ENCODE measurements at regions not wholly inside any gene's neighbourhood (a gene's known extent, or its start where the extent isn't known, plus 50 kb on each side); places are given as distances from the start of the nearest gene placed in this dataset.

DNA sequence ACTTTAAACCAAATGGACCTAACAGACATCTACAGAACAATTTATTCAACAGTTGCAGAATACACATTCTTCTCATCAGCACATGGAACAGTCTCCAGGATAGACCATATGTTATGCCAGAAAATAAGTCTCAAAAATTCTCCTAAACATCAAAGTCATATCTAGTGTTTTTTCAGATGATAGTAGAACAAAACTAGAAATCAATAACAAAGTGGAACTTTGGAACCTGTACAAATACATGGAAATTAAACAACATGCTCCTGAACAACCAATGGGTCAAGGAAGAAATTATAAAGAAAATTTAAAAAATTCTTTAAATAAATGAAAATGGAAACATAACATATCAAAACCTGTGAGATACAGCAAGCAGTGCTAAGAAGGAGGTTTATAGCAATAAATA lies 194.1 kb upstream of the SIX2 start:
- no peak for DNase-seq (ENCODE audit: low read depth)
- no peak for TF ChIP-seq CTCF (IDR thresholded peaks at IDR 0.05; ENCODE audit: insufficient read depth, low read length)

DNA sequence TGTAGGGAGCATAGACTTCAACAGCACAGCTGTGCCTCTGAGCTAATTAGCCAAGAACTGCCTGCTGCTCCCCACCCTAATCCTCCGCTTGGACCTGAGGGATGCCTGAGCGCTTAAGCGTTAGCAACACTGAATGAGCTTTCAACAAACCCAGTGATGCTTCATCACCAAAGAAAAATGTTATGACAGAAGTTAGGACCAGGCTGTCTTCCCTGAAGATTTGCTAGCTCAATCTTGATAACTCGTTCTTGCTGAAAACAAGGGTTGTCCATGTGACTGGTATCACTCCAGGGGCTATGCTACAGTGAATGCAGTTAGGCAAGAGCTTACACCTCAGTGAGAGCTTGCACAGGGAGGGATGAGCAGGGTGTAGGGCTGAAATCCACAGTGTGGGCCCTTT lies 190.7 kb upstream of the SIX2 start:
- no peak for TF ChIP-seq CTCF (IDR thresholded peaks at IDR 0.05; ENCODE audit: insufficient read depth, low read length)
- peak; percentile 78 for DNase-seq (ENCODE audit: low read depth)
- no peak overlapping the region for H3K4me3 ChIP-seq (ENCODE audit: low read depth, low read length)

More for the DNA sequence above, 194.1 kb upstream of the SIX2 start:
- no peak overlapping the region for H3K4me3 ChIP-seq (ENCODE audit: low read depth, low read length)

DNA sequence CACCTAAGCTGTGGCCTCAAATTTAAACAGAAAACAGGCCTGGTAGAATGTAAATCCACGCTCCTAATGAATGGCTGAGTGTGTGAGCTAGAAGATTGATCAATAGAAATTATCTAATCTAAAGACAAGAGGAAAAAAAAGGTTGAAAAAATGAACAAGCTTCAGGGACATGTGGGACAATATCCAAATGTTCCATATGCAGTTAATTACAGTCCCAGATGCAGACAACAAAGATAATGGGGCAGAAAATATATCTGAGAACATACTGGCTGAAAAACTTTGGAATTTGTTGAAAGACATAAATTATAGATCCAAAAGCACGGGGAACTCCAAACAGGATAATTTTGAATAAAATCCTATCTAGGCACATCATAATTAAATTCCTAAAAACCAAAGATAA lies 186.7 kb upstream of the SIX2 start:
- DNase-seq (ENCODE audit: low read depth) = no peak
- H3K4me3 ChIP-seq (ENCODE audit: low read depth, low read length) = no peak overlapping the region
- TF ChIP-seq CTCF (IDR thresholded peaks at IDR 0.05; ENCODE audit: insufficient read depth, low read length) = no peak

DNA sequence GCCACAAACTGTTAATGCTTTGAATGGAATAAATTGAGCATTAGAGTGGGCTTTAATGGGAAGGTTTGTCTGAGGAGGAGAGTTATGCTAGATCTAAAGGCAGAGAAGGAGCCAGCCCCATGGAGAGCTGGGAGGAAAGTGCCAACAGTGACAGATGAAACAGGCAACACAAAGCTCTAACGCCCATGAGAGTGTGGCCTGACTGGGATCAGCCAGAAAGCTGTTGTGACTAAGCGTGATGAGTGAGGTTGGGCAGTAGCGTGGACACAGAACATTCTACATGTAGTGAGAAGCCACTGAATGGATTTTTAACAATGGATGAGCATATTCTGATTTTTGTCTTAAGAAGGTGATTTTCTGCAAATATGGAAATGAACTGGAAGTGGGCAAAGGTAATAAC lies 185.3 kb upstream of the SIX2 start:
- no peak overlapping the region for H3K4me3 ChIP-seq (ENCODE audit: low read depth, low read length)
- DNase-seq (ENCODE audit: low read depth) = no peak
- no peak for TF ChIP-seq CTCF (IDR thresholded peaks at IDR 0.05; ENCODE audit: insufficient read depth, low read length)

GRCh38 chr2:45193581-45193980 lies 184.3 kb upstream of the SIX2 start:
- no peak for DNase-seq (ENCODE audit: low read depth)
- H3K4me3 ChIP-seq (ENCODE audit: low read depth, low read length) = no peak overlapping the region
- no peak for TF ChIP-seq CTCF (IDR thresholded peaks at IDR 0.05; ENCODE audit: insufficient read depth, low read length)

DNA sequence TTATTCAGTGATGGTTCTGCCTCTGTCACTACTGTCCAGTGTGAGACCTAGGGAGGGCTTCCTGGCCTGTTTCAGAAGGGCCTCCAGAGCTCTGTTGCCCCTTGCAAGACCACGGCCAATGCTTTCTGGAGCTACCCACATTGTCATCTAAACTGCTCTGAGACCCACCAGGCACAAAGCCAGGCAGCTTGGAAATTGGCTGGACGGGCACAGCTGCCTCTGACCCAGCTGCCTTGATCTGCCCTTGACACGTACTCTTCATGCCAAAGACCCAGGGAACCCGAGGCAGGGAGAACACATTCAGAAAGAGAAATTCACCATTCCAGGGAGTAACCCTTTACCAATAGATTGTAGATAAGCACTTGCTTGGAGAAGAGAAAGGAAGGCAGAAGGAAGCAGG lies 183.7 kb upstream of the SIX2 start:
- no peak for TF ChIP-seq CTCF (IDR thresholded peaks at IDR 0.05; ENCODE audit: insufficient read depth, low read length)
- DNase-seq (ENCODE audit: low read depth) = no peak
- H3K4me3 ChIP-seq (ENCODE audit: low read depth, low read length) = no peak overlapping the region

DNA sequence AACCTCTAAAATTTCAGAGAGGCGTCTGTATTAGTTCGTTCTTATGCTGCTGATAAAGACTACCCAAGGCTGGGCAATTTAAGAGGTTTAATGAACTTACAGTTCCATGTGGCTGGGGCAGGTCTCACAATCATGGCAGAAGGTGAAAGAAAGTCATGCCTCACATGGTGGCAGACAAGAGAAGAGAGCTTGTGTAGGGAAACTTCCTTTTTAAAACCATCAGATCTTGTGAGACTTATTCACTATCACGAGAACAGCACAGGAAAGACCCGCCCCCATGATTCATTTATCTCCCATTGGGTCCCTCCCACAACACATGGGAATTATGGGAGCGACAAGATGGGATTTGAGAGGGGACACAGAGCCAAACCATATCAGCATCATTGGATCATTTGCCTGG lies 183.2 kb upstream of the SIX2 start:
- no peak for DNase-seq (ENCODE audit: low read depth)
- no peak for TF ChIP-seq CTCF (IDR thresholded peaks at IDR 0.05; ENCODE audit: insufficient read depth, low read length)
- no peak overlapping the region for H3K4me3 ChIP-seq (ENCODE audit: low read depth, low read length)
